HuH-7 (cell line): ENCODE measurements at regions not wholly inside any gene's neighbourhood (a gene's known extent, or its start where the extent isn't known, plus 50 kb on each side); places are given as distances from the start of the nearest gene placed in this dataset.
"Not testable (repeated sequence)": the region's sequence is repeated elsewhere in the genome, so short reads cannot be mapped to it uniquely, and the experiment has no call there.

Experiments used
- DNase-seq: peaks from one replicate; pipeline ENCODE4 v3.0.0; 2011; ENCODE audit warnings: low spot score

DNA sequence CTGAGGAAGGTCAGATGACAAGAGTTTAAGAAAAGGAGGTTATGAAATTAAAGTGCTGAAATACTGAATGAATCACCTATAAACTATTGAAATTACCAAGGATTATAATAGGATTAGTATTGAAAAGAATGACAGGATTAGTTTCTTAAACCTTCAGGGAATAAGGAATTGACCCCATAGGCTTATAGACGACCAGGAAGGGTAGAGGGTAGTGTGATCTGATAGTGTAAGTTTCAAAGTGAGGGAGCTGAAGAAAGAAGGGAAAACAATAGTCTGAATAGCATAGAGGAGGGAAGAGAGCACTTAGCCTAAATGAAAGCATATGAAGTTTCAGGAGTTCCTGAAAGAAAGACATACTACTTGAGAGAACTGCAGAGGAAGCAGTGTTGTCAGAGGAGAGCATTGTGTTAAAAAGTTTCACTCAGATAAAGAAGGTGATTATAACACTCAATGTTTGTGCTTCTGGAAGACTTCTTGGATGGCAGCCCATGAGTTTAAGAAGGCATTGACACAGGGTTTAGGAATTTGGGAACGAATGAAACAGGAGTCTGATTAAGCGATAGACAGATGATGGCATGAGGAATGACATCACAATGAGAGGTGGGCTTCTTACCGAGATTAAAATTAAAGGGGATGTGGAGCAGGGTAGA lies 557.9 kb upstream of the GRAMD2B start:
- no peak for DNase-seq

DNA sequence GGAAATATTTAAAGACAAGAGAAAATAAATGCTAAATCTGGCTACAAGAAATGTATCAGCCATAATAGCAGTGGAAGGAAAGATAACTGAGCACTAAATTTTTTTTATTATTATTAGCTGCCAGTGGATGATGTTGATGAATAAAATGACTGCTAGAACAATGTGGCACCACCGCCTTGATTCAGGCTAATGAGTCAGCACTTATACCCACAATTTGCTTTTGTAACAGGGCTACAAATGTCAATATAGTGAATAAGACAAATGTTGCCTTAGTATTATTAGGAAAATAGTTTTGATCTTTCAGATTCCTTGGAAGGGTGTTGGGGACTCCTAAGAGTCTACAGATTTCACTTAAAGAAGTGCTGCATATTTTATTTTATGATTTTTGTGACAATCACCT lies 555.2 kb upstream of the GRAMD2B start:
- DNase-seq, result no peak

DNA sequence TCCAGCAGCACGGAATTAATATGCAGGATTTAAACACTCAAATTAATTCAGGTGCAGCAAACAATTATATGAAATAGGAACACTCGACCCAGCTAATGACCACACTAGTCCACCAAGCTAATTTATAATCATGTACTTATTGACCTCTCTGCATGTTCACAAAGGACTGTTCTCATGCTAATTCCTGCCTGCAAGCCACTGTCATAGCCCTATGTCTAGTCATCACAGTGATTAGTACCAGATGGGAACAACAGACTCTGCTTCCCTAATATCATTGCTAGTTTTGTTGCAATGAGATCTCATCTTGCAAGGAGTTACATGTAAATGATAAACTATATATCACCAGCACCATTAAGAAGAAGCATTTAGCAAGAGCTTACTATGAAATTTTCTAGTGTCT lies 553.0 kb upstream of the GRAMD2B start:
- no peak for DNase-seq

DNA sequence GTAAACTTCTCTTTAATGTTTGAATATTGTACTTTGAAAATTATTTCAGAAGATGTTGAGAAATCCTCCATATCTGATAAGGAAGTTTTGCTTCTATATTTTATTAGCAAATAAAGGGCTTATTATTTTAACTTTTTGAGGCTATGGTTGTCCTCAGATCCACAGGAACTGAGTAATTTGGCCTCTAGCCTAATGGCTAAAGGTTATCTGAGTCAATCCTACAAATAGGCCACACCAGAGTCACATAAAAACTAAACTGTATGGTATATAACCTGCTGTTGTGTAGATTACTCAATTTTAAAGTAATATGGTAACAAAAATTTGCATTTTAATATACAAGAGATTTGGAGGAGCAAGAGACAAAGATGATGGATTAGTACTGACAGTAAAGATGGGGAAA lies 549.2 kb upstream of the GRAMD2B start:
- no peak for DNase-seq

DNA sequence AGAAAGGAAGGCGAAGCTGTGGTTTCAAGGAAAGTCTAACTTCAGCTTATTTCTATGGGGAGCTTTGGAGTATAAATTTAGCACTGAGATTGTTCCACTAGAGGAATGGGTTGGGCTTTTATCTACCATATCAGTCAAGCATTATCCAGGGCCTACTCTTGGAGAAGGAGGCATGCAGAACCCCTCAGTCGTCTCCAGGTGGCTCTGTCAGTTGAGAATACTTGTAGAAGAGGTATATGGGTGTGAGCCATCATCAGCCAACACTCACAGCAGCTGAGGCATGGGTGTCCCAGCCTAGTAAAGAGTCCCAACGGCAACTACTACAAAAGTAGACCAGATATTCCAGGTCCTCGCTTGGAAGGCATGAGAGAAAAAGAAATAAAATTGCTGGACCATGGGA lies 548.5 kb upstream of the GRAMD2B start:
- DNase-seq, result no peak

DNA sequence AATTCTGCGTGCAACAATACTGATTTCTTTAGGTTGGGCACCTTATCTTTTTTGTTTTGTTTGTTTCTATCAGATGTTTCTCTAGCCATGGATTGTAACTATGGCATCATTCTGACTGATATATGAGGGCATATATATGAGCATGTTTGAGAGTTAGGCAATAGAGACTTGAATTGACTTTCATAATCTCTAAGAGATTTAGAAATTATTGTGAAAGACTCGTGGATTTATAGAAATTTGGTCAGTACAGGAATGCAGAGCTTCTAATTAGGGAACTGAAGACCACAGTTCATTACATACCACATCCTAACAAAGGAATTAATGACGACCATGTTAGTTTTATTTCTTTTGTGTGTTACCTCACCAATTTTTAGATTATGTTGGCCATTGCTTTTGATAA lies 546.0 kb upstream of the GRAMD2B start:
- no peak for DNase-seq

DNA sequence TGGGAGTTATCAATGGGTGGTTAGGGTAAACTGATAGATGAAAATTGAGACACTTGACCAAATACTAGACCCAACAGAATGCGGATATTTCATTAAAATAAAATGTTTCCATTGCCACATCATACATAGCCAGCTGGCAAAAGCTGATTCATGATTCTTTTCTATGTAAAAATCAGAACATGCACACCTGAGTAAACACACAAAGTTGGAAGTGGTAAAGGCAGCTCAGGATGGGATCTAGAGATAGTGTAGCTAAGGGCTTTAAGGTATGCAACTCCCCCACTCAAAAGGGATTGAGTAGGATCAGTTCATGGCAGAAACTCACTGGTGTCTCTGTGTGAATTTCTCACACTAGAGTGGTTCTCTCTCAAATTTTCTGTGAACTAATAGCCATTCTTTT lies 541.1 kb upstream of the GRAMD2B start:
- DNase-seq, result no peak

DNA sequence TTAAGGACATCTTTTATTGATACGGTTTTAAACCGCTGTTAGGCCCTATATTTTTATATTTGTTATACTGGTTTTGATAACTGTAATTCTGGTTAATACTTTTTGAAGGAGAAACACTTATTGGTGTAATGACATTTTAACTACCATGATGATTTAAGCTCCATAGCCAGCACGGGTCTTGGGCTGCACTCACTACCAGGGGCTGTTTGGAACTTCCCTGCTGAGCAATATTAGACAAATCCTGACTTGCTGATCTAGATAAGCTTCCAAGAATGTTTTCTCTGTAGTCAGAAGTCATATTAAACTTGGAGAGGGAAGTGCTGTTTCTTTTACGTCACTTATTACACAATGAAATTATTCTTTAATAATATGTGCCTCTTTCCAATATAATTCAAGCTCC lies 540.0 kb upstream of the GRAMD2B start:
- no peak for DNase-seq

DNA sequence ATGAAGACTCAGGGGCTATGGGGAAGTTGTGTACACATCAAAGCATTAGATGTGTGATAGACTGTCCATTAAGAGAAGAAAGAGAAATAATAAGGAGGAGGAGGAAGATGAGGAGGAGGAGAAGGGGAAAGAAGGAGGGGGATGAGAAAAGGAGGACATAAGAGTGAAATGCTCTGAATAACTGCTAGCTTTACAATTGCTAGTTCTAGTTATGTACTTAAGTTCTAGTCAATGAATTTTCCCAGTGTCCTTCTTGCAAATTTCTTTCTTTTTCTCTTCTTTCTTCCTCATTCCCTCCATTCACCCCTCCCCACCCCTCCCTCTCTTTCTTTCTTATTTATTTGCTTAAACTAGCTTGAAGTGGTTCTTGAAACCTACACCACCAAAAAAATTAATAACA lies 534.9 kb upstream of the GRAMD2B start:
- DNase-seq, result no peak

DNA sequence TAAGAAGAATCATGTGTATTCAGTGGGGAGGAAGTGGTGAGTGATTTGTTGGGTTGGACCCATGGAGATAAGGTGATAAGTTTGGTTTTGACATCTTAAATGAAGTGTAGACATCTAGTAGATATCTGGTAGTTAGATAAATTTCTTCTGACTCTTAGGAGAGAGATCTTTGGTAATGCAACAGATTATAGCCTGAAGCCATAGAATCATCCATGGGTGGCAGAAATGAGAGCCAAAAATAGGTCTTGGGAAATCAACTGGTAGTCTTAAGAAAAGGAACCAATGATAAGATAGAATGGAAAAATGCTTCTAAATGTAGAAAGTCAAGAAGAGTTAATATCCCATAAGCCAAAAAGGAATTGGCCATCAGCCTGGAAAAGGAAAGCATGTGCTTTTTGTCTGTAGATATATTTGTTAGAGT lies 532.7 kb upstream of the GRAMD2B start:
- no peak for DNase-seq

DNA sequence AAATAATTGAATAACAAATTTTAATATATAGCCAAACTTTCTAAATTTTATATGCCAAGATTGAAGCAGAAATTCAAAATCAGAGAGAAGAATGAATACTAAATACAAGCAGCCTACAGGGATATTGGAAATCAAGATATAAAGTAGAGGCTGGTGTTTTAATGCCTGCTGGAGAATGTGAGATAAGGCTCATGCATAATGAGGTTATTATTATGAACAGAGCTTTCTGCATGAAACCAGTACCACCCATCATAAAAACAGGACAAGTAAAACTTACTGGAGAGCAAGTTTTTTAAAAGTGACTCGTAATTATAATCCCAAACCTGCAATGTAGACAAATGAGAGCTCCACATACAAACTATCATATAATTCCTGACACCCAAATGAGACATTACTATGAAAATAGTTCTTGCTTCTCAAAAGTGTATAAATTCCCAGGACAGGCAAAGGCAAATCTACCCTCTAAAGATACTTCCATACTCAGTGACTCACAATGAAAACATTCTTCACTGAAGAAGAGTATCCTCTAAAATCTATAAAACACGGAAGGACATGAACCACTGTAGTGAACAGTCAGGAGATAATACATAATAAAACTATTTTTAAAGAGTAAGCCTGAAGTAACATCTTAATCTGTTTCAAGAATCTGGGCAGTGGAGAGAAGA lies 532.0 kb upstream of the GRAMD2B start:
- no peak for DNase-seq

DNA sequence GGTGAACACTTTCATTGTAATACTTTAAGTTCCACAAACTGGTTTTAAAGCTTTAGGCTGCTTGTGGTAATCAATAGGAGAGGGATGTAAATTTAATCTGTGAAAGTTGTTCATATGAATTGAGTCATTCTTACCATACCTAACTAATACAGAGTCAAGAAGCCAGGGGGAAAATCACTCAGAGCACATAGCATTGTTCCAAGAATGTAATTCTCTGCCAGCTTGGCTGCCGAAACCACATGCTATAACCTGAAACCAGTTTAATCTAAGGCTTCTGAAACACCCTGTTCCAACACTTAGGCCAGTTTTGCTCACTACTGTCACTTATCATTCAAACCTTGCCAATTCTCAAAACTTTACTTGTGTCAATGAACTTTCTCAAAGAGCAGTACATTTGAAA lies 528.8 kb upstream of the GRAMD2B start:
- no peak for DNase-seq

DNA sequence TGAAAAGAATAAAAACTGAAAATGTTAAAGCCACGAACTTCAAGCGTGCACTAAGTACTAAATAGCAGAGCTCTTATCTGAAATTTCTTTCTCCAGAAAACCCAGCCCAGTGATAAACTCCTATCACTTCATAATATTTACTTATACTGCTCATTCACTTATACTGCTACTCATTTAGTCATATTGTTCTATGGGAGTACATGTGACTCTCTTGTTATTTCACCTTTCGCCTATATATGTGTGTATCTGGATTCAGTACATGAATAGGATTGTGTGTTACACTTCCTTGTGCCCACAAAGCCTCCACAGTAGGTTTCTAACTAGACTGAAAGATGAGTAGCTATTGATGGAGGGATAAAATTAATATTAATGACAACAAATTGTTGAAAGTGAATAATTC lies 526.8 kb upstream of the GRAMD2B start:
- no peak for DNase-seq

DNA sequence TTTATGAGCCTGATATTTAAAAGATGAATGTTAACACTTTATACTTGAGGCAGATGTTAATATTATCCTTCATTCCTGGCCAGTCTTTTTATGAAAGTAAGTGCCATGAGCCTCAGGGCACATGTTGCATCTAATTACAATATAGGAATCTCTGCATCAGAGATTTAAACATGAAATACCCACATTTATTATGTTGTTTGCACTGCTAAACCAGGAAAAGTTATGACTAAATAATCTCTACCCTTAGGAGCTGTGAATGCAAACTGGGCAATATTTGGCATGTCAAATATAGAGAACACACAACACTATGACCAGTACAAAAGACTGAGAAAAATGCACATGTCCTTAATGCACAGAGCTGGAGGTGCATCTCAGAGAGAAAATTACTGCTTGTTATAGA lies 526.1 kb upstream of the GRAMD2B start:
- DNase-seq, result no peak

DNA sequence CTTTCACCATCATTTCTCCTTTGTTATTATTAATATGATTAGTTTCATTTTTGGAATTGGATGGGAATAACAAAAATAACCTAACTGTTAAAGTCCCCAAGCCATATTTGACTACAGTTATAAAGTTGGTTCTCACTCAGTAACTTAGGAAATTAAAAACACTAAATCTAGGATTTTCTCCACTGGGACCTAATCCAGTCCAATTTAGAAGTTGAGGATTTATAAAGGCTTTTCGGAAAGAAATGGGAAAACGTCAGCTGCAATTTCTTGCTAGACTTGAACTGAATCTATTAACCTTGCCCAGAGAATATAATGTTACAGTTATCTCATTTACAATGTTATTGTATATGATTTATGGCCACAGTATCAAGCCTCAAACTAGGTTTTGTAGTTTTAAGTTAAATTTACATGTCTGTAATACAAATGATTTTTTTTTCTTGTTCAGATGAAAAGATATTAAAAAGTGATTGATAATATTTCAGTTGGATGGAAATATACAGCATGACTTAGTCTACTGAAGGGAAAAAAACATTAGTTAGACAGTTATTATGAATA lies 524.3 kb upstream of the GRAMD2B start:
- DNase-seq, result no peak

DNA sequence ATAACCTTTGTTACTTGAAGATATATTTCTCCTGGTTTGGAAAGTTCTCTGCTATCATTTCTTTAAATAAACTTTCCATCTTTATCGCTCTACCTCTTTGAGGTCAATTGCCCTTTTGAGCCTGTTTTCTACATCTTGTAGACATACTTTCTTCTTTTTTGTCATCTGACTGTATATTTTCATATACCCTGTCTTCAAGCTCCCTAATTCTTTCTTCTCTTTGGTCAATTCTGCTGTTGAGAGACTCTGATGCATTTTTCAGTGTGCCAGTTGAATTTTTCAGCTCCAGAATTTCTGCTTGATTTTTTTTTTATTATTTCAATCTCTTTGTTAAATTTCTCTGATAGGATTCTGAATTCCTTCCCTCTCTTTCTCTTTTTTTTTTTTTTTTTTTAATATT lies 511.2 kb upstream of the GRAMD2B start:
- DNase-seq, result no peak

DNA sequence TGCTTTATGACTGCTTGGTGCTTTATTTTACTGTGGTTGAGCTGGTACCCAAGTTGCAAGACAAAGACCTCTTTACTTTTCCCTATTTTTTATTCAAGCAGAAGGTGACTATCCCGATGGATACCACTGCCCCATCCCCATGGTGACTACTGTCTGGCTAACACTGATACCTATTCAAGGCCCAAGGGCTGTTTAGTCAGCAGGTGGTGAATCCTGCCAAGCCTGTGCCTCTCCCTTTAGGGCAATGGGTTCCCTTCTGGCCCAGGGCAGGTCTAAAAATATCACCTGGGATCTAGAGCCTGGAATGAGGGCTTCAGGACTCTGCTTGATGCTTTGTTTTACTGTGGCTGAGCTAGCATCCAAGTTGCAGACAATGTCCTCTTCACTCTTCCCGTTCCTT lies 510.0 kb upstream of the GRAMD2B start:
- no peak for DNase-seq

DNA sequence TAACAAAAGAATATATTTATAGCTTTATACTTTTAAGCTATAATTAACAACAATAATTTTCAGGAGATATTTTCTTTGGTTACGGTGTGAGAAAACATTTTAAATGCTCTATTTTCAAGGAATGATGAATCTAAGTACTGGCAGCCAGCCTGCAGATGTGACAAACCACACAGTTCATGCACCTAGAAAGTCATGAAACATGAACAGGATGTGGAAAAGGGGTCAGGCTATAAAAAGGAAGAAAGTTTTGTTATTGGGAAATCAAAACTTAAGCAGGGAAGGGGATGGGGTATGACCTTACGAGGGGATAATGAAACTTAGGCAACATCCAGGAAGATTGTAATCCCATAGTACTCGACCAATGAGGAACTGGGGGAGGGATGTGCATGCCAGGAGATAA lies 508.7 kb upstream of the GRAMD2B start:
- DNase-seq, result no peak

DNA sequence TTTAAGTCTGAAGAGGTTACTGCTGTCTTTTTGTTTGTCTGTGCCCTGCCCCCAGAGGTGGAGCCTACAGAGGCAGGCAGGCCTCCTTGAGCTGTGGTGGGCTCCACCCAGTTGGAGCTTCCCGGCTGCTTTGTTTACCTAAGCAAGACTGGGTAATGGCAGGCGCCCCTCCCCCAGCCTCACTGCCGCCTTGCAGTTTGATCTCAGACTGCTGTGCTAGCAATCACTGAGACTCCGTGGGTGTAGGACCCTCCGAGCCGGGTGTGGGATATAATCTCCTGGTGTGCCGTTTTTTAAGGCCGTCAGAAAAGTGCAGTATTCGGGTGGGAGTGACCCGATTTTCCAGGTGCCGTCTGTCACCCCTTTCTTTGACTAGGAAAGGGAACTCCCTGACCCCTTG lies 499.3 kb upstream of the GRAMD2B start:
- not testable (repeated sequence) for DNase-seq

DNA sequence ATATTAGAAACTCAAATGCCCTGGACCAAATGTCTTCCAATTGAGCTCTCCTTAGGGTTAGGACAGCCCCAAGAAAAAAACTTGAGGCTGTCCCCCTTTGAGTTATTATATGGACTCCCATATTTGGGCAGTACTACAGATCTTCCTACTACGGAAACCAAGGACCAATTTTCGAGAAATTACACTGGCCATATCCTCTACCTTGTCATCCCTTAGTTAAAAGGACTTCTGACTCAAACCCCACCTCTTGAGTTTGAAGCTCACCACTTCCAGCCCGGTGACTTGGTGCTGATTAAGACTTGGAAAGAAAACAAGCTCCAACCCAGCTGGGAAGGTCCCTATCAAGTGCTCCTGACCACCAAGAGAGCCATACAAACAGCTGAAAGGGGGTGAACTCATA lies 497.0 kb upstream of the GRAMD2B start:
- DNase-seq, result no peak

DNA sequence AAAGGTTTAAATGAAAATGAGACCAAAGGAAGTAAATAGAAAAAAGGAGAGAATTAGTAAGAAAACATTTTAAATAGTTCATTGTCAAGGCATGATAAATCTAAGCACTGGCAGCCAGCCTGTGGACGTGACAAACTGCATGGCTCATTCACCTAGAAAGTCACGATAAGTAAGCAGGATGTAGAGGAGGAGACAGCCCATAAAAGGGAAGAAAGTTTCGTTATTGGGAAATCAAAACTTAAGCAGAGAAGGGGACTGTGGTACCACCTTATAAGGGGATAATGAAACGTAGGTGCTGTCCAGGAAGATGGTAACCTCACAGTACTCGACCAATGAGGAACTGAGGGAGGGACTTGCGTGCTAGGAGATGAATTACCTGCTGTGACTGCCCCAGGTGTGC lies 494.5 kb upstream of the GRAMD2B start:
- no peak for DNase-seq

DNA sequence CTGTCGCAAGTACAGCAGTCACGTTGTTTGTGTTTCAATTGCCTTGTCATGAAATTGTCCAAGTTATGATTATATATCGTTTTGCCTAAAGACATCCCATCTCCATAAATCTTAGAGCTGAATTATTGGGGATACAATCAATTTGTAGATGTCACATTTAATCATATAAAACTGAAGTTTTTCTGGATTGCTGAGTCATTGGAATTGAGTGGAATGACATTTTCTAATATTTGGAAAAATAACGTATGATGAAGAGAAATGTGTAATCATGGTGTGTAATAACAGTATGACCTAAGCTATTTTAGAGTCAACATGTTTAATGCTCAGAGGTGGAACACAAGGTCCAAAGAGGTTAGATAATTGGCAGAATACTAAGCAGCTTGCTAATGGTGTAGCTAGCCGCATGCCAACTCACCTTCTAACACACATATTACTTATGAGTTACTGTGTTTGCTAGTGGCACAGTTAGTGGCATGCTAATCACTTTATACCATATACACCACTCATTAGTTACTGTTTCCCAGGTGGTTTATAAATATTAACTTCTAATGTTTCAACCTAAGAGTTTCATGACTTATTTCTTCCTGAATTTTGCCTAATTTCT lies 473.1 kb upstream of the GRAMD2B start:
- no peak for DNase-seq

DNA sequence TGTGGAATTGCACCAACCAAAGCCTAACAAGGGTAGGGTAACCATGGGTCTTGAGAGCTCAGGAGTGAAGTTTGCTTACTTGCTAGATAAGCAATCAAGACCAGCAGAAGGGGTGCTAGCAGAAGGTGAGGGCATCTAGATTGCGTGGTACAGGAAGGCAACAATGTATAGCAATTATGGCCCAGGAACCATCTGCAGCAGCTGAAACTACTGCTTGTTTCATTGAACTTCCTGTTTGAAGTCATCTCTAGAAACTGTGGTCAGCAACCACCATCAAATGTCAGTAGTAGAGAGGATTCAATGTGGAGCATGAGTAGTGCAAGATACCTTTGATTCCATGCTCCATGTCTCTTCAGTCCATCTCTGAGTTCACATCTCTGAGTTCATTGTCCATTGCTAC lies 462.1 kb upstream of the GRAMD2B start:
- DNase-seq, result no peak

DNA sequence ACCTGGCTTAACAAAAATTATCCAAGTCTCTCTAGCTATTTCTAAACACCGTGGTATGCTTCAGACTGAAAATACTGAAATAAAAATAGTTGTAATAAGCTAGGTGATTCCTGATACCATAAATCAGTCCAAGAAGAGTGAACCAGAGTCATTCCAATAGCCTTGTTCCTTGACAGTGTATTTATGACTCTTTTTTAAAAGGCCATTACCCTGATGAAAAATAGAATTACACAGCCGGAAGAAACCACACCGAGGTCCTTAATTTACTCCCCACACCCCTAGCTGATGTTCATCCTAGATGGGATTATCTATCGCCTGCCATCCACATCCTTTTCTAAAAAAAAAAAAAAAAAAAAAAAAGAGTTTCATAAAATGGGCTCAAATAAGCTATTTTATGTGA lies 457.6 kb upstream of the GRAMD2B start:
- DNase-seq, result no peak
